Tibial artery (tissue), 4 donors: ENCODE measurements at regions not wholly inside any gene's neighbourhood (a gene's known extent, or its start where the extent isn't known, plus 50 kb on each side); places are given as distances from the start of the nearest gene placed in this dataset.

ENCODE experiments used
- DNase-seq, 2 donors: peaks; one replicate each; pipeline ENCODE4 v3.0.0-alpha.2; 2019
- H3K27ac ChIP-seq, 2 donors: fragments of 200-600 bp; sonication (generic) in 1 of 2; 1 replicate in 1 of 2; 2 replicates in 1 of 2; pipeline ENCODE4 v1.5.1; 2018 to 2019; ENCODE audit warnings: mild to moderate bottlenecking in 1 of 2
- H3K27me3 ChIP-seq, 2 donors: fragments of 200-600 bp; sonication (generic) in 1 of 2; one replicate each; pipeline versions ENCODE4 v1.5.1 to v1.6.0; 2016 to 2019
- H3K36me3 ChIP-seq, 3 donors: fragments of 200-600 bp; sonication (generic) in 2 of 3; one replicate each; pipeline ENCODE4 v1.5.1; 2016 to 2019; ENCODE audit warnings: mild to moderate bottlenecking in 2 of 3
- H3K4me1 ChIP-seq, 4 donors: fragments of 200-600 bp; sonication (generic) in 2 of 4; 1 replicate in 3 of 4; 2 replicates in 1 of 4; pipeline ENCODE4 v1.5.1; 2016 to 2019
- H3K4me3 ChIP-seq, 2 donors: fragments of 200-600 bp; sonication (generic) in 1 of 2; 1 replicate in 1 of 2; 2 replicates in 1 of 2; pipeline ENCODE4 v1.5.1; 2018 to 2019; ENCODE audit warnings: mild to moderate bottlenecking in 2 of 2
- H3K9me3 ChIP-seq, 3 donors: fragments of 200-600 bp; sonication (generic) in 1 of 3; one replicate each; pipeline ENCODE4 v1.5.1; 2016 to 2019
- CTCF ChIP-seq, 2 experiments: fragments of 200-600 bp in 1 of 2; fragments of 450-650 bp in 1 of 2; IDR thresholded peaks; one replicate each; pipeline ENCODE4 v1.5.1; 2017 to 2019; ENCODE audit warnings: antibody characterized with exemption in 2 of 2, mild to moderate bottlenecking in 1 of 2, moderate library complexity in 1 of 2
- intact Hi-C: fragments of 100-400 bp; cut with DNase I; formaldehyde crosslinking; loops from one replicate; pipeline ENCODE4 v1.15.0; 2023; ENCODE audit warnings: low total_unique reads

- no peak overlapping the region for H3K4me3 ChIP-seq
- H3K27me3 ChIP-seq, result no peaks in the 10 kb centered on the region
- no peaks in the 10 kb centered on the region for H3K9me3 ChIP-seq
- intact Hi-C loops, result no loop called here
- H3K4me1 ChIP-seq, result no peaks in the 10 kb centered on the region
- DNase-seq, result no peak
- no peak for TF ChIP-seq CTCF (IDR thresholded peaks at IDR 0.05)
- H3K27ac ChIP-seq, result no peak overlapping the region
- no peaks in the 10 kb centered on the region for H3K36me3 ChIP-seq
These were observed 2506.4 kb downstream of the PCDH9 start for GRCh38 chr13:64723724-64724123.

- no peak overlapping the region for H3K27ac ChIP-seq
- intact Hi-C loops, result no loop called here
- no peak overlapping the region for H3K4me3 ChIP-seq
- no peaks in the 10 kb centered on the region for H3K4me1 ChIP-seq
- DNase-seq, result no peak
- TF ChIP-seq CTCF (IDR thresholded peaks at IDR 0.05), result no peak
- no peaks in the 10 kb centered on the region for H3K9me3 ChIP-seq
- no peaks in the 10 kb centered on the region for H3K36me3 ChIP-seq
- H3K27me3 ChIP-seq, result no peaks in the 10 kb centered on the region
These were observed 2512.0 kb downstream of the PCDH9 start for GRCh38 chr13:64718116-64718515.

- DNase-seq, result no peak
- H3K27ac ChIP-seq, result no peak overlapping the region
- TF ChIP-seq CTCF (IDR thresholded peaks at IDR 0.05), result no peak
- H3K36me3 ChIP-seq, result no peaks in the 10 kb centered on the region
- H3K4me3 ChIP-seq, result no peak overlapping the region
- H3K27me3 ChIP-seq, result no peaks in the 10 kb centered on the region
- H3K9me3 ChIP-seq, result no peaks in the 10 kb centered on the region
- H3K4me1 ChIP-seq, result no peaks in the 10 kb centered on the region
- intact Hi-C loops, result no loop called here
These were observed 2513.2 kb downstream of the PCDH9 start for GRCh38 chr13:64716936-64717335.

GRCh38 chr13:64709079-64709478 is 2521.1 kb downstream of the PCDH9 start:
- no peak for TF ChIP-seq CTCF (IDR thresholded peaks at IDR 0.05)
- no peaks in the 10 kb centered on the region for H3K36me3 ChIP-seq
- intact Hi-C loops, result no loop called here
- no peak overlapping the region for H3K27ac ChIP-seq
- no peaks in the 10 kb centered on the region for H3K9me3 ChIP-seq
- no peaks in the 10 kb centered on the region for H3K4me1 ChIP-seq
- DNase-seq, result peak in 1 of 2 donors; percentile 31
- H3K27me3 ChIP-seq, result no peaks in the 10 kb centered on the region
- H3K4me3 ChIP-seq, result no peak overlapping the region

- no peaks in the 10 kb centered on the region for H3K4me1 ChIP-seq
- H3K27ac ChIP-seq, result no peak overlapping the region
- H3K9me3 ChIP-seq, result no peaks in the 10 kb centered on the region
- H3K4me3 ChIP-seq, result no peak overlapping the region
- no peaks in the 10 kb centered on the region for H3K36me3 ChIP-seq
- H3K27me3 ChIP-seq, result no peaks in the 10 kb centered on the region
- TF ChIP-seq CTCF (IDR thresholded peaks at IDR 0.05), result no peak
- intact Hi-C loops, result no loop called here
- DNase-seq, result no peak
These were observed 2526.0 kb downstream of the PCDH9 start for GRCh38 chr13:64704121-64704649.

GRCh38 chr13:64697226-64697625 is 2532.9 kb downstream of the PCDH9 start:
- DNase-seq, result no peak
- no peaks in the 10 kb centered on the region for H3K27me3 ChIP-seq
- no peak for TF ChIP-seq CTCF (IDR thresholded peaks at IDR 0.05)
- H3K4me1 ChIP-seq, result no peaks in the 10 kb centered on the region
- H3K27ac ChIP-seq, result no peak overlapping the region
- intact Hi-C loops, result no loop called here
- no peak overlapping the region for H3K4me3 ChIP-seq
- H3K36me3 ChIP-seq, result no peaks in the 10 kb centered on the region
- no peaks in the 10 kb centered on the region for H3K9me3 ChIP-seq
